ENCODE measurements at regions not wholly inside any gene's neighbourhood (a gene's known extent, or its start where the extent isn't known, plus 50 kb on each side); places are given as distances from the start of the nearest gene placed in this dataset.
"Not testable (repeated sequence)": the region's sequence is repeated elsewhere in the genome, so short reads cannot be mapped to it uniquely, and the experiment has no call there.

GRCh38 chr5:58357121-58357520, 102.8 kb downstream of the PLK2 start:
- DNase-seq, result no peak

DNA sequence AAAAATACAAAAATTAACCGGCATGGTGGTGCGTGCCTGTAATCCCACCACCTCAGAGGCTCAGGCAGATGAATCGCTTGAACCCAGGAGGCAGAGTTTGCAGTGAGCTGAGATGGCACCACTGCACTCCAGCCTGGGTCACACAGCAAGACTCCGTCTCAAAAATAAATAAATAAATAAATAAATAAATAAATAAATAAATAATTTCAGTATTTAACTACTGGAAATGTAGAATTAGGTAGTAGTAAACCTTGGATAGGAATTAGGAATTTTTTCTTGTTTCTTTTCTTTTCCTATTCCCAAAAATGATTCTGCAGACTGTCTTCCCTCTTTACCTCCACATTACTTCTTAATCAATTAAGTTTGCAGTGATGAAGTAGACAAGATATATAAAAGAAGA, 103.2 kb downstream of the PLK2 start:
- DNase-seq, result no peak

DNA sequence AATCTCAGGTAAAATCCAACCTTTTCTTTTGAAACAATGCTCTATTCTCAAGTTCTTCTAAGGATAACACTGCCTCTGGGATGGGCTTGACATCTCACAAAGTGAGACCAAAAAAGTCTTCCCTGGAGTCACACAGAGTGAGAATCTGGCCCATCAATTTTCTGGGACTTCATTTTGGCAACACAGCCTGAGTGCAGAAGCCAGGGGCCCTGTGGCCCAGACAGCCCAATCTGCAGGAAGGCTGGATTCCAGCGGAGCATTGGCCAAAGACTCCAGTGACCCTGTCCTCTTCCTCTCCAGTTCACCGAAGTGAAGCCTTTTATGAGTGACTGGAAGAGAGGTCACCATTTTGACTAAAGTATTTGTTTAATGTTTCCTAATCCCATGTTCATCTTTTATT, 105.1 kb downstream of the PLK2 start:
- DNase-seq, result no peak

- DNase-seq, result no peak
These were observed 105.9 kb downstream of the PLK2 start for GRCh38 chr5:58353992-58354391.

DNA sequence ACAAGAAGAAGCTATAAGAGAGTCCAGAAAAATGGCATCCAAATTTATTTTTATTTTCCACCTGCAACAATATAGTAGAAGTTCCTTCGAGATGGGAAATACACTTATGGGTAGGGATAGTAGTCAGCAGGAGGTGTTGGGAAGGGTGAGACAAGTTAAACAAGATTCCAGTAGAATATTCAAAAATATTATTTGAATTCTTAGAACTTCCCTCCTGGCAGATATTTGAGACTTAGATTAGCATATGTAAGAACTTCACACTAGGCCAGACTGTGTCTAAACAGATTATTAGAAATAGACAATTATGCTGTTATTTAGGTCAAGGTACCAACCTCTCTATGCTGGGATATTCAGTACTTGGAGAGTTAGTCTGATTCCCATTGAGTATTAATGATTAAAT, 108.7 kb downstream of the PLK2 start:
- DNase-seq, result no peak

GRCh38 chr5:58348996-58349728, 110.7 kb downstream of the PLK2 start:
- DNase-seq, result no peak

- no peak for DNase-seq
These were observed 113.8 kb downstream of the PLK2 start for GRCh38 chr5:58346041-58346440.

DNA sequence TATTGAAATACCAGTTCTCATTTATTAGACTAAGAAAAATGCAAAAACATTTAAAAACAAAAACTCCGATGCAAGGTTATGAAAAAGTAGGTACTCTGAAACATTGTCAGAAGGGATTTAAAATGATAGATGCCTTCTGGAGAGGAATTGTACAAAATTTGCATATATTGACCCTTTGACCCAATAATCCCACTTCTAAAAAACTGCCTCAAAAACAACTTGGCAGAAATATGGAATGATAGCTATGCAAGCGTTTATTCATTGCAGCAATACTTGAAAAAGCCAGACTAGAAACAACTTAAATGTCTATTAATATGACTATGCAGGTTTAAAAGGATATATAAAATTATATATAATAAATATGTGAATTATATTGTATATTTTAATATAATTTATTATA, 118.4 kb downstream of the PLK2 start:
- no peak for DNase-seq

DNA sequence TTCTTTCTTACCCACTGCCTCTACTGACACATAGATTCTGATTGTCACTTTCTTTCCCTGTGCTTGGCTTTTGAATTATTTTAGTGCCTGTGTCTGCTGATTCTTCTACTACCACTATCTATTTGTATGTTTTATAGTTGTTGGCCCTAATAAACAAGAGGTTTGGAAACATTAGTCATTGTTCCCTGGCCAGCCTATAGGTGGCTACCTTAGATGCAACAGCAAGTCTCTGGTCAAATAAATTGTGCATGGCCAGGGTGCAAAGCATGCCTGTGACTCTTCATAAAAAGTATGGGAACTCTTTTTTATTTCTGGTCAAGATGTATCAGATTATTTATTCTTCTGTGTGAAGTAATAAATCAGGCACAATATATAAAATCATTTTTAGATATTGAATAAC, 124.4 kb downstream of the PLK2 start:
- DNase-seq, result no peak

- no peak for DNase-seq
These were observed 125.9 kb downstream of the PLK2 start for GRCh38 chr5:58334035-58334434.

DNA sequence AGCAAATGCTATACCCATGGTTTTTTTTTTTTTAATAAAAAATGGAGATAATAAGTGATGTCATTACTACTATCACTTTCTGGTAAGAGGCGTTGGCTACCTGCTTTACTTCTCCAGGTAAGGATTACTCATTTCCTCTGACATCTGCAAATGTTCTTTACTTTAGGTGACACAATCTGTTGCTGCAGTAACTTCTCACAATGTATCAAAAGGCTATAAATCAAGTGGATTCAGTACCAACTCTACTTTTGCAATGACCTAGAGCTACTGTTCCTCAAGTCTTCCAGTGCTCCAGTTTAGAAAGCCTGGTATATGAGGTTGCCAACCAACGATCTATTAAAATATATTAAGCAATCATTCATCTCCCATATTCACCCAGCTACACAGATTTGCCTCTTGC, 129.1 kb downstream of the PLK2 start:
- DNase-seq, result no peak

- no peak for DNase-seq
These were observed 132.6 kb downstream of the PLK2 start for GRCh38 chr5:58327289-58327688.

GRCh38 chr5:58326022-58326421, 133.9 kb downstream of the PLK2 start:
- DNase-seq, result no peak

- DNase-seq, result no peak
These were observed 137.4 kb downstream of the PLK2 start for GRCh38 chr5:58322453-58322852.

- no peak for DNase-seq
These were observed 141.4 kb downstream of the PLK2 start for GRCh38 chr5:58318468-58318867.

- no peak for DNase-seq
These were observed 142.1 kb downstream of the PLK2 start for GRCh38 chr5:58317808-58318207.

- no peak for DNase-seq
These were observed 142.9 kb downstream of the PLK2 start for GRCh38 chr5:58317009-58317408.

DNA sequence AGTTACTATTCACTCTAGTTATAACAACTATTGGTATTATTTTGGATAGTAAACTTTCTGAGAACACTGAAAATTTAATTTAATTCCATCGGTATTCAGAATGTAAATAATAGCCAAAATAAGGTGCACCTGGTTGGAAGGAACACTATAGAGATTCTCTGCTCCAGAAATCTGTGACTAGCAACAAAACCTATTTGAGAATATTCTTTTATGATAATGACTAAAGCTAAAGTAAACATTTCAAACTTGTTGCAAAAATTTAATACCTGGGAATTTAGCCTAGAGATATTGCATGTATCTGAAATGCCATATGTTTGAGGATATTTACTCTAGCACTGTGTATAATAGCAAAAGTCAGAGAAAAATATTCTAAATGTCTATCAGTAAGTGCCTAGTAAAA, 144.1 kb downstream of the PLK2 start:
- DNase-seq, result no peak

GRCh38 chr5:58314356-58315210, 145.3 kb downstream of the PLK2 start:
- no peak for DNase-seq

DNA sequence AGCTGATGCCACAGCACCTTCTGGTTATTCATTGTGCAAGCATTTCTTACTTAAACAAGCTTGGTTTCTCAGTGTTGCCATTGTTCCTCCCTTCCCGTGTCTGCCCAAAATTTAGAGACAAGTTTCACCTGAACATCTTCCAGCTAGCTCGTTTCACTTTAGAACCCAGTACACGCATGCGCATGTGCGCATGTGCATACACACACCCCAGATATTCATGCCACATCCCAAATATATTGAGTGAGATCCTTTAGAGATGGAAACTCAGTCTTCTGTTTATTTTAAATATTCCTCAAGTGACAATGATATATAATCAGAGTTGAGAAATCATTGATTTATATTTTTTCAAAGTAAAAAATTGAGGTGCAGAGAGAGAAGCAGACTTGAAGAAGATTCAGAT, 147.6 kb downstream of the PLK2 start:
- DNase-seq, result no peak

DNA sequence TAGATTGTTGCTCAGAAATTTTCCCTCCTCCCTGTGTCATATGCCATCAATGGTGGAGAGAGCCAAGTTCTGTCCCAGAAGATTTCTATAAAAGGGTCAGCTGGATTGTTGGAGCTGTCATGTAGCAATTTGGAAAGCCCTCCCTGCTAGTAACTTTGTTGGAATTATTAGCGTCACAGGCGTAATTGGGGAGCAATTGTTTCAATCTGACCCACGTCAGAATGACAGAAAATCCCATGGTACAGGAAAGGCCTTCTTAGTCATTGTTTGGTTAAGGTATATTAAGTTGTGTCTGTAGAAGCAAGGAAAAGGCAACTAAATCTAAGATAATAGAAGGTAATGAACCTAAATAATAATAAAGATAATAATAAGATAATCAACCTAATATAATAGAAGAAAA, 148.4 kb downstream of the PLK2 start:
- no peak for DNase-seq

GRCh38 chr5:58308384-58308783, 151.5 kb downstream of the PLK2 start:
- DNase-seq, result not testable (repeated sequence)

DNA sequence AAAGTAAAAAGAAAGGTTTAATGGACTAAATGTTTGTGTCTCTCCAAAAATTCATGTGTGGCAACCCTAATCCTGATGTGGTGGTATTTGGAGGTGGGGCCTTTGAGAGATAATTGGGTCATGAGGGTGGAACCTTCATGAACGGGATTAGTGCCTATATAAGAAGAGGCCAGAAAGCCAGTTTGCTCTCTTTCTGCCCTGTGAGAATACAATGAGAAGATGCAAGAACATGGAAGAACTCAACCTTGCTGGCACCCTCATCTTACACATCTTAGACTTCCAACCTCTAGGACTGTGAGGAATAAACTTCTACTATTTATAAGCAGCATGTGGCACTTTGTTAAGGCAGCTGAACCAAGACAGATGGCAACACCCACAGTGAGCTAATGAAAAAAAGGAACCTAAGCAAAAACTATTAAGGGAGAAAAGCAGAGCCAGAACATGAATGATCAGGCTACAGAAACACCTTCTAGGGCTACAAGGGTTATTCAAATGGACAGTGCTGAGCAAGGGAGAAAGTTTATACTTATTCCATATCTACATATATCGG, 159.5 kb downstream of the PLK2 start:
- DNase-seq, result no peak

DNA sequence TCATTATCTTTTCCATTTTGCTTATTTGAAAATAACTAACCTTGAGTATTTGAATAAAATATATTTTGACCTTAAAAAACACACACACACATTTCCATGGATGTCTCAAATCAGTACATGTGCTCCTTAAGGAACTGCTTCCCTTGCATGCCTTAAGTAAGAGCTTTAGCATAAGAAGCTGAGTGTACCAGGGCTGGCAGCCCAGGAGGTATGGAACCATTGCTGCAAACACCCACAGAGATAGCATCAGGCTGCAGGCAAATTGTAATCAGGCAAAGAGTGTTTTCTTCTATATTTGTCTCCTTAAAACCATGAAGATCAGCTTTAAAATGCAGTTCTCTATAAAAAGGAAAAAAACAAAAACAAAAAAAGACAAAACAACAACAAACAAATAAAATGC, 160.6 kb downstream of the PLK2 start:
- DNase-seq, result no peak
